Prostate gland (tissue), 2 donors: ENCODE measurements at regions not wholly inside any gene's neighbourhood (a gene's known extent, or its start where the extent isn't known, plus 50 kb on each side); places are given as distances from the start of the nearest gene placed in this dataset.

Source experiments
- POLR2A ChIP-seq: fragments of 450-650 bp; IDR thresholded peaks from one replicate; pipeline ENCODE4 v1.6.1; 2016; ENCODE audit warnings: antibody characterized with exemption, mild to moderate bottlenecking
- POLR2AphosphoS5 ChIP-seq: sonication (generic); formaldehyde crosslinking; IDR thresholded peaks from one replicate; pipeline ENCODE4 v1.6.1; 2017; ENCODE audit warnings: antibody characterized with exemption
- TF ChIP-seq, protein P1 (sequence below), 4 experiments: fragments of 200-600 bp in 2 of 4; fragments of 450-650 bp in 2 of 4; sonication (generic) in 2 of 4; IDR thresholded peaks; 1 replicate in 3 of 4; 2 replicates in 1 of 4; pipeline ENCODE4 v1.5.1; 2016 to 2019; ENCODE audit warnings: antibody characterized with exemption in 4 of 4, mild to moderate bottlenecking in 2 of 4, moderate library complexity in 2 of 4

DNA sequence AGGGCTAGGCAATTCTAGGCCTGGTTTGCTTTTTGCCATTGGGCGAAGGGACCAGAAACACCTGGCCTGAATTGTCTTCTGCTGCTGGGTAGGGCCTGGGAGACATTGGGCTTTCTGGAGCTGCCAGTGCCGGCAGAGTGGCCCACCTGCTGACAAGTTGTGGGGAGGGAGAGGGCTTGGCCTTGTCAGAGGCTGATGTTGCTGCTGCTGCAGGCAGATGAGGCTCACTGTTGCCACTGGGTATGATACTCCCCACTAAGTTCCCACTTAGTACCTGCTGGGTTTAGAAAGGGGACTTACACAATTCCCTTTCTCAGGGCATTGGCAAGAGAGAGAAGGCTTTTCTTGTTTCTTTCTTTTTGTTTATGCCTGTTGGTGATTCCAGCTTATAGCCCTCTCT lies 289.6 kb upstream of the NPVF start:
- no peak for TF ChIP-seq POLR2AphosphoS5
- TF ChIP-seq, protein P1, sequence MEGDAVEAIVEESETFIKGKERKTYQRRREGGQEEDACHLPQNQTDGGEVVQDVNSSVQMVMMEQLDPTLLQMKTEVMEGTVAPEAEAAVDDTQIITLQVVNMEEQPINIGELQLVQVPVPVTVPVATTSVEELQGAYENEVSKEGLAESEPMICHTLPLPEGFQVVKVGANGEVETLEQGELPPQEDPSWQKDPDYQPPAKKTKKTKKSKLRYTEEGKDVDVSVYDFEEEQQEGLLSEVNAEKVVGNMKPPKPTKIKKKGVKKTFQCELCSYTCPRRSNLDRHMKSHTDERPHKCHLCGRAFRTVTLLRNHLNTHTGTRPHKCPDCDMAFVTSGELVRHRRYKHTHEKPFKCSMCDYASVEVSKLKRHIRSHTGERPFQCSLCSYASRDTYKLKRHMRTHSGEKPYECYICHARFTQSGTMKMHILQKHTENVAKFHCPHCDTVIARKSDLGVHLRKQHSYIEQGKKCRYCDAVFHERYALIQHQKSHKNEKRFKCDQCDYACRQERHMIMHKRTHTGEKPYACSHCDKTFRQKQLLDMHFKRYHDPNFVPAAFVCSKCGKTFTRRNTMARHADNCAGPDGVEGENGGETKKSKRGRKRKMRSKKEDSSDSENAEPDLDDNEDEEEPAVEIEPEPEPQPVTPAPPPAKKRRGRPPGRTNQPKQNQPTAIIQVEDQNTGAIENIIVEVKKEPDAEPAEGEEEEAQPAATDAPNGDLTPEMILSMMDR (IDR thresholded peaks at IDR 0.05): no peak
- no peak for TF ChIP-seq POLR2A
